Bronchial epithelial cell (primary cell): ENCODE measurements at regions not wholly inside any gene's neighbourhood (a gene's known extent, or its start where the extent isn't known, plus 50 kb on each side); places are given as distances from the start of the nearest gene placed in this dataset.

Experiments
- DNase-seq: peaks from one replicate; pipeline ENCODE4 v3.0.0-alpha.2; 2010; ENCODE audit warnings: low read depth
- FAIRE-seq: peaks from 2 replicates; lab custom pipeline; 2011; peaks lifted over from hg19 to GRCh38; lab: Jason Lieb, UNC
- H3K27me3 ChIP-seq: 2 replicates; pipeline ENCODE4 v1.5.1; 2011; ENCODE audit warnings: low read length; ENCODE audit not compliant: control insufficient read depth, insufficient read depth
- H3K36me3 ChIP-seq: 2 replicates; pipeline ENCODE4 v1.5.1; 2011; ENCODE audit warnings: low read length; ENCODE audit not compliant: control insufficient read depth, insufficient read depth
- H3K4me3 ChIP-seq: 2 replicates; pipeline ENCODE4 v1.5.1; 2011; ENCODE audit warnings: mild to moderate bottlenecking, low read depth, low read length, control low read depth
- TF ChIP-seq, protein P1 (sequence below): IDR thresholded peaks from 2 replicates; pipeline ENCODE4 v1.5.1; 2011; ENCODE audit warnings: mild to moderate bottlenecking, moderate library complexity, low read length, control low read depth, inconsistent platforms; ENCODE audit not compliant: insufficient read depth, severe bottlenecking

DNA sequence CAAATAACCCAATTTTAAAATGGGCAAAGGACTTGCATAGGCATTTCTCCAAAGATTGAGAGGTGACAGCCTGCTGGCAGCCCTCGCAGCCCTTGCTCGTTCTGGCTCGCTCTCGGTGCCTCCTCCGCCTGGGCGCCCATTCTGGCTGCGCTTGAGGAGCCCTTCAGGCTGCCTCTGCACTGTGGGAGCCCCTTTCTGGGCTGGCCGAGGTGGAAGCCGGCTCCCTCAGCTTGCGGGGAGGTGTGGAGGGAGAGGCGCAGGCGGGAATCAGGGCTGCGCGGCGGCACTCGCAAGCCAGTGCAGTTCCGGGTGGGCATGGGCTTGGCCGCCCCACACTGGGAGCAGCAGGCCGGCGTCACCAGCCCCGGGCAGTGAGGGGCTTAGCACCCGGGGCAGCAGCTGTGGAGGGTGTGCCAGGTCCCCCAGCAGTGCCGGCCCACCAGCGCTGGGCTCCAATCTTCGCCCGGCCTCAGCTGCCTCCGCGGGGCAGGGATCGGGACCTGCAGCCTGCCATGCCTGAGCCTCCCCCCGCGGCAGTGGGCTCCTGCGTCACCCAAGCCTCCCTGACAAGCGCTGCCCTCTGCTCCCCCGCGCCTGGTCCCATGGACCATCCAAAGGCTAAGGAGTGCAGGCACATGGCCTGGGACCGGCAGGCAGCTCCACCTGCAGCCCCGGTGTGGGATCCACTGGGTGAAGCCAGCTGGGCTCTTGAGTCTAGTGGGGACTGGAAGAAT is 54.0 kb upstream of the GALNT17 start:
- Histone ChIP-seq H3K27me3 (no peaks in the 10 kb centered on the region), H3K4me3 (no peak overlapping the region), H3K36me3 (no peaks in the 10 kb centered on the region)
- DNase-seq (no peak), FAIRE-seq (no peak)
- TF ChIP-seq, protein P1, sequence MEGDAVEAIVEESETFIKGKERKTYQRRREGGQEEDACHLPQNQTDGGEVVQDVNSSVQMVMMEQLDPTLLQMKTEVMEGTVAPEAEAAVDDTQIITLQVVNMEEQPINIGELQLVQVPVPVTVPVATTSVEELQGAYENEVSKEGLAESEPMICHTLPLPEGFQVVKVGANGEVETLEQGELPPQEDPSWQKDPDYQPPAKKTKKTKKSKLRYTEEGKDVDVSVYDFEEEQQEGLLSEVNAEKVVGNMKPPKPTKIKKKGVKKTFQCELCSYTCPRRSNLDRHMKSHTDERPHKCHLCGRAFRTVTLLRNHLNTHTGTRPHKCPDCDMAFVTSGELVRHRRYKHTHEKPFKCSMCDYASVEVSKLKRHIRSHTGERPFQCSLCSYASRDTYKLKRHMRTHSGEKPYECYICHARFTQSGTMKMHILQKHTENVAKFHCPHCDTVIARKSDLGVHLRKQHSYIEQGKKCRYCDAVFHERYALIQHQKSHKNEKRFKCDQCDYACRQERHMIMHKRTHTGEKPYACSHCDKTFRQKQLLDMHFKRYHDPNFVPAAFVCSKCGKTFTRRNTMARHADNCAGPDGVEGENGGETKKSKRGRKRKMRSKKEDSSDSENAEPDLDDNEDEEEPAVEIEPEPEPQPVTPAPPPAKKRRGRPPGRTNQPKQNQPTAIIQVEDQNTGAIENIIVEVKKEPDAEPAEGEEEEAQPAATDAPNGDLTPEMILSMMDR, result no peak
